ENCODE measurements at regions not wholly inside any gene's neighbourhood (a gene's known extent, or its start where the extent isn't known, plus 50 kb on each side); places are given as distances from the start of the nearest gene placed in this dataset.

DNA sequence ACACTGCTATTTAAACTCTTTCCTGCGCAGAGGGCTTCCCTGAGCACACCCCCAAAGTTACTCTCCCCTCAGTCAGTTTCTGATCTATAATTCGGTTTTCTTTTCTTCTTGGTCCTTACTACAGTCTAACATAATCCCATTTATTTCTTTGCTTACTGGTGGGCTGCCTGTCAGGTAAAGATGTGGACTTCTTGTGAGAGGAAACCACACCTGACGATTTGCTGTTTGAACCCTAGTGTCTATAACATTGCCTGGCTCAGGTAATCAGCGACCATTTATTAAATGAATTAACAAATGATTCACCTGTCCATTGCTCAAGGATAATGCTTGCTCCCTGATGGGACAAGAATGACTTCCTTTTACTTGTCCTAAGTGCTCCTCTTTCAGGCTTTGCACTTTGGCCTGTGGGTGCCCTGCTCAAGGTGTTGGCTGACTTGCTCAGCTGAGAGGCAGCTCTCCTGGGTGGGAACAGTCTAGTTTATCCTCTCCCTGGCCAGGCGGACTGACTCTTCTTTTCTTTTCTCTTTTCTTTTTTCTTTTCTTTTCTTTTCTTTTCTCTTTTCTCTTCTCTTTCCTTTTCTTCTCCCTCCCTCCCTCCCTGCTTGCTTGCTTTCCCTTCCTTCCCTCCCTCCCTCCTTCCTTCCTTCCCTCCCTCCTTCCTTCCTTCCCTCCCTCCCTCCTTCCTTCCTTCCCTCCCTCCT is 233.1 kb downstream of the BCAS1 start:
- no peak for DNase-seq

DNA sequence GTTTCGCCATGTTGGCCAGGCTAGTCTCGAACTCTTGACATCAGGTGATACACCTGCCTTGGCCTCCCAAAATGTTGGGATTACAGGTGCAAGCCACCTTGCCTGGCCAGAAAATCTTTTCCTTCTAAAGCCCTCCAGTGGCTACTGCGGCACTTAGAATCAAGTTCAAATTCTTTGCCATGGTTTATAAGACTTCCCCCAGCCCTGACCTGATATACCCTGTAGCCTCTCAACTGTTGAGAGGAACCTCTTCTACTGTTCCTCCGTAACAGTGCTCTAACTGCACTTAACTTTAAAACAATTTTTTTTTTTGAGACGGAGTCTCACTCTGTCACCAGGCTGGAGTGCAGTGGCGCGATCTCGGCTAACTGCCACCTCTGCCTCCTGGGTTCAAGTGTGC is 235.6 kb downstream of the BCAS1 start:
- no peak for DNase-seq

DNA sequence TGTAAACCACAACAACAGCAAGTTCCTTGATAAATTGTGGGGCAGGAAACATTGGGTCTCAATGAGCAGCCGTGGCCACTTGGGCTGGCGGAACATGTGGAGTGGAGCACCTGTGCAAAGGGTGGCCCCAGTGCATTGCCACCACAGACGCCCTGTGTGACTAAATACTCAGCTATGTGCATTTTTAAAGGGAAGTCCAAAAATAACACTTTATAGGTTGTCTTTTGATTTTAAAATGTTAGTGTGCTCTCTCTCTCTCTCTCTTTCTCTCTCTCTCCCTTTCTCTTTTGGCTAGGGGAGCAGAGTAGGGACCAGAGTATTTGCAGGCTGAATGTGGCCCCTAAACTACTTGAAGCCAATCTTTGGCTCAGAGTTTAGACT is 236.3 kb downstream of the BCAS1 start:
- DNase-seq, result no peak

DNA sequence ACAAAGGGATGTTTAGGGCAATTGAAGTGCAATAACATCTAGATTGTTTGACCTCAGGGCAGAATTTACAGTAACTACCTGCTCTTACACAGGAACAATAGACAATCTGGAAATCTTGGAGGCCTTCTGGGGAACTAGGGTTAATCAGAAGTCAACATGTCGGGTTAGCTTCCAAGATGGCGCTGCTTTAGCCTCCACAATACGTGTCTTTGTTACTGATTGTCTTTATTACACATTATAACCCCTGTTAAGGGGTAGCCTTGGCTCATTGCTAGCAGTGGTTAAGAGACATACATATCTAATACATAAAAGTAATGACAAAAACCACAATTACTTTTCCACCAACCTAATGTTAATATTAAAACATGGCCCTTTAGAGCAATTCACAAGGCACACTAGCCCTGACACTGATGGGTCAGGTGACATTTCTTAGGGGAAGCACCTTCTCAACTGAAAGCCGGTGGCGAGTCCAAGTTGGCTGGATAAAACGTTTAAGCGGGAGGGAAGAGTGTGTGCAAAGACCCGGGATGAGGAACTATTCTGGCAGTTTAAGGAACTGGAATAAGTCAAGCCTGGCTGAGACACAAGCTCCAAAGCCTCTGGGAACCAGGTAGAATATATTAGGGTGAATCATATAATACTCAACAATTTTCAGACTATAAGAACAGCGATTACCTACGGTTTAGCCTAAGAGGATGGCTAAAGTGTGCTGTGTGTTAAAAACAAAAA is 236.9 kb downstream of the BCAS1 start:
- no peak for DNase-seq

DNA sequence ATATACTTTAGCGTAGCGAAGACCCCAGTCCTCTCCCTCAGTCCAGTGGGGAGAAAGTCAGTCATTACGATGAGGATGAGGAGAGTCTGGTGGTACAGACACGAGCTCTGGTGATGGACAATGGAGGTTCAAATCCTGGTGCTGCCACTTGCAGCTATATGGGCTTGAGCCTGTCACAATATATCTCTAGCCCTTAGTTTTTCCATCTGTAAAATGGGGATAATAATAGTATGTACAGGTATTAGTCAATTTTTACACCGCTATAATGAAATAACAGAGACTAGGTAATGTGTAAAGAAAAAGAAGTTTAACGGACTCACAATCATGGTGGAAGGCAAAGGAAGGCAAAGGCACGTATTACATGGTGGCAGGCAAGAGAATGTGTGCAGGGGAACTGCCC is 237.9 kb downstream of the BCAS1 start:
- DNase-seq, result no peak

DNA sequence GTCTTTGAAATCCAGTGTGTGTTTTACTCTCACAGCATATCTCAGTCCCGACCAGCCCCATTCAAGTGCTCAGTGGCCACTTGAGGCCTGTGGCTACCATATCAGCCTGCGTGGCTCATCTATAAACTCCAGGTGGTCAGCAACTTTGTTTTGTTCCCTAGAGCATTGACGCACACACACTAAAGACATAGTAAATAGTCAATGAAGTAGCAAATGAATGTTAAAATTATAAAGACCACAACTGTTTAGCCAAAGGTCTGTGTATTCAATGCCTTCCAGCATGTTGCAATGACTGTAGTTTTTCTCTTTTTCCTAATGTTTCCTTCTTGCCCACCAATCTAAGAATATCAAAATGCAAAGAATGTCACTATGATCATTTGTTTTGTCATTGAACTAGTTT is 238.2 kb upstream of the ZNF217 start:
- DNase-seq, result no peak

DNA sequence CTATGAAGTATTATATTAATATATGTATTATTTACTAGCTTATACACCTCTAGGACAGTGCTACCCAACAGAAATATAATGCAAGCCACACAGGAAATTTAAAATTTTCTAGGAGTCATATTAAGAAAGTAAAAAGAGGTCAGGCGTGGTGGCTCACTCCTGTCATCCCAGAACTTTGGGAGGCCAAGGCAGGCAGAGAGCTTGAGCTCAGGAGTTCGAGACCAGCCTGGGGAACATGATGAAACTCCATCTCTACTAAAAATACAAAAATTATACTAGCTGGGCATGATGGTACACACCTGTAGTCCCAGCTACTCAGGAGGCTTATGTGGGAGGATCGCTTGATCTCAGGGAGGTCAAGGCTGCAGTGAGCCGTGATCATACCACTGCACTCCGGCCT is 237.6 kb upstream of the ZNF217 start:
- no peak for DNase-seq

DNA sequence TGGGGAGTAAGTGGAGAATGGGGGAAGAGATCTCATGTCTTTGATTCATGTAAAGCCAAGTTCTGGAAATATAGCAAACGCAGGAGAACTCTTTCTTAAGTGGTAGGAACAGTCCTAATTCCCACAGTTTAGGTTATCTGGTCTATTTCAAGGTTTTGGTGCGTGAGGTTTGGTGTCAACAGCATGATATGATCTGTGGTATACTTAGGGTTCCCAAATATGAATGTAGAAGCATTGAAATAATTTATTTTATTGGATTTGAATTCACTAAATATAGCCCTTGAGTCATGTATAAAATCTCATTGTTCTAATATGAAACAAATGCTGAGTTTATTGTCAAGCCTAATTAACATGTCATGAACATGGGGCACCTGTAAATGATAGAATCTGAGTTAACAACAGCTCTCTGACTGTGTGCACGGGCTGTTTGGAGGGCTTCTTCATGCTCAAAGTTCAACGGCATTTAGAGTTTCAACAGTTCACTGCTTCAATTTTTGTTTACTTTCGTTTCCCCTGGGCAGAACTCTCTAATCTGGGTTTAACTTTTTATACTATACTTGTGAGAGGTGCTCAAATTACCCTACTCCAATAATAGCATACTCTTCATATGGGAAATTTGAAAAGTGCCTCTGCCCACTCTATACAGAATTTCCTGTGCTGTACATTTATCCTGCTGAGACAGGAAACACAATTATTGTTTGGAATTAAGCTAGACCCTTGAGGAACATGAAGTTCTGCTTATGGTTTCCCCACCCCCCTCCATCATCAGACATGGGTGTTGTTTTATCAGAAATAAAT is 236.3 kb upstream of the ZNF217 start:
- DNase-seq, result peak in 1 of 2 donors; percentile 38

DNA sequence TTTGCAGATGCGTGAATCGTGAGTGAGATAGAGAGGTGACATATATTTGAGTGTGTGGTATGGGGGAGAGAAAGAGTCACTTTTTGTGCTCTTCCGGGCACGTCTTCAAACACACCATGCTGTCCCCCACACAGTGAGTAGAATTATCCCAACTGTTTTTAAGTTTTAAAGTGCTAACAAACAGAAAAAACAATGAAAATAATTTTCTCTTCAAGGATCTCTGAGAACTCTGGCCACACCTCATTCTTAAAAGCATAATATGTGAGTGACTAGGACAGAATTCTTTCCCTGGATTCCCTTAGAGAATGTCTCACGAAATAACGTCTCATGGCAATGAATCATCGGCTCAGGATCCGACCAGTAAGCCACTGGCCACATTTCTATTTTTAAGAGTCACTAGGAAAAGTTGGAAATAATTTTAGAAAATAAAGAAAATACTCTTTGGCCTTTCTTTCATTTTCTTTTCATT is 235.7 kb upstream of the ZNF217 start:
- DNase-seq, result no peak

DNA sequence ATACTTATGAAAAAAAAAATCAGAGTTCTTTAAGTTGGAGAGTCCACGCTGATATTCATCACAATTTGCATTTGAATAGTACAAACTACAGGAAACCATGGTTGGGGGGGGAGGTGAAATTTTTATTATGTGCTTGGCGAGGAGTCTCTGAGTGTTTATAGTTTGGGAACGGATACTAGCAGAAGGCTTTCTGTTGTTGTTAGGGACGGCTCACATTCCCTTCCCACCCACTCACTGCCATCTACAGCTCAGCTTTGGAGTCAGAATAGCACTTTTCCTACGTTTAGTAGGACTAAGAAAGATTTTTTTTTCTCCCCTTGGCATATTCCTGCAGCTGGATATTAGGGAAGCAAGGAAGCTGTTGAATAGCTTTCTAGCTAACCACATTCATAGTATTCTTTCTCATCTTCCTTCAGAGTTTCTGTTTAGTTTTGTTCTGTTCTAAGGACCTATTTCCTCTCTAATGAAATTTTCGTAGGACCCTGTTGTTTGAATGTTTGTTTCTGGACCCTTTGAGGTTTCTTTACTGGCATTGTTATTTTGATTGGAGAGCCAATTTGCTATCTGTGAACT is 235.1 kb upstream of the ZNF217 start:
- peak; percentile 85 to 93 for DNase-seq

DNA sequence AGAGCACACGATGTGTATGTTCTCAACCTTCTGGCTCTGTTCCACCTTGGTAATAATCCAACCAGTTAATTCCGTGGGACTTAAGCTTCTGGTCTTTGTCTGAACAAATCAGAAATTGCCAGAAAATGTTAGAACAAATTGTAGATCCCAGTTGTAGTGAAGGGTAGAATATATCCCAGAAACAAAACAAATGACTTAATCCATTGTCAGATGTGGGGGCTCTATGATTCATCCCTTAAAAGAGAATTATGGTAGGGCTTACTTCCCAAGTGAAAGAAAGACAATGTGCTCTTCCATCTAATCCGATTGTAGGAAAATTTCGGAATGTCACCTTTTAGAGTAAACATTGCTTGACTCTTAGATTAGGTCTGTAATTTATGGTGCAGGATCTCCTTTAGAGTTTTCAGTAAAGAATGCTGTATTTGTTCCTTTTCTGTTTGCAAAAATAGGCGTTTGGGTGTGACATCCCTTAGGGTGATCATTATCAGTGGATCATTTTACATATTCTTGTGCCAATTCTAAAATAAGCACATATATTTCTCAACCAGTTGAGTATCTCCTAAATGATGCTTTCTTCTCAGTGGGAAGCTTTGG is 234.5 kb upstream of the ZNF217 start:
- peak; percentile 81 to 88 for DNase-seq

DNA sequence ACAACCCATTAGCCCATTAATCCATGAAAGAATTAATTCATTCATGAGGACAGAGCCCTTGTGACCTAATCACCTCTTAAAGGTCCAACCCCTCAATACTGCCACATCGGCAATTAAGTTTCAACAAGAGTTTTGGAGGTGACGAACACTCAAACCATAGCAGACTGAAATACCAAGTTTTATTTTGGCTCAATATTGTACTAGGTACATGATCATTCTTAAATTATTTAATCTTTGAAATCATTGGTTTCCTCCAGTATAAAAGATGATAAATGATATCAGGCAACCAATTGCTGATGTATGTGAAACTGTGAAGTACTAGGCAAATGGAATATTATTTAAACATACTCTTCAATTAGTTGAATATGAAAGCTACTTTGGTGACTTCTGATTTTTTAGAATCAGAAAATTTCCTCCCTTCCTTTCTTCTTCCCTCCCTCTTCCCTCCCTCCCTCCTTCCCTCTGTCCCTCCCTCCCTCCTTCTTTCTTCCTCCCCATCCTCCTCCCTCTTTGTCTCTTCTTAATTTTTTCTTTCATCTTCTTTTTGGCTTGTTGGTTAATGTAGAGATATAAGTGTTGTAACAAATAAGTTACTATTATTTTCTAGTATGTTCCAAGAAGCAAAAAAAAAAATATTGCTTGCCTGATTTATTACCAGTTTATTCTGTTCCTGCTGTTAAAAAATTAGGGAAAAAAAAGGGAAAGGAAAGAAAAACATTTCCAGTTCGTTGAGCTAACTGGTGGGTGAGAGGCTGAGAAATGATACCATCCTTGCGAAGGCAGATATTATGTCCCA is 233.9 kb upstream of the ZNF217 start:
- DNase-seq, result no peak

DNA sequence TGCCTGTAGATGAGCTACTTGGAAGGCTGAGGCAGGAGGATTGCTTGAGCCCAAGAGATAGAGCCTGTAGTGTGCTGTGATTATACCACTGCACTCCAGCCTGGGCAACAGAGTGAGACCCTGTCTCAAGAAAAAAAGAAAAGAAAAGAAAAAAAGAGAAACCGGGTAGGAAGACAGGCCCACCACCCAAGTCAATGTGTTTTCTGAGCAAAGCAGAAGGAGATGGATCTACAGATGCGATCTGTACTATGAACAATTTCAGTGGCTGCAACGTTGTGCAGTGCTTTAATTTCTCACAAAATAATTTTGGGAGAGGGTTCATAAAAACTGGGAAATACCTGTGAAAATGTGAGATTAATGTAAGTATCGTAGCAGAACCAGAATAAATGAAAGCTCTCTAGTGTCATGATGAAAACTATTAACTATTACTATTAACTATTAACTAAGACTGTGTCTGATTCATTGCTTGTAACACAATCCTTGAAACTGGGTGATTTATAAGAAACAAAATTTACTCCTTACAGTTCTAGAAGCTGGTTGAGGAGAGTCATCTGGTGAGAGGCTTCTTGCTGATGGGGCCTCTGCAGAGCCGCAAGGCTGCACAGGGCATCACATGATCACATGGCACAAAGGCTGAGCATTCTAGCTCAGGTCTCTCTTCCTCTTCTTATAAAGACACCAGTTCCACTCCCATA is 233.1 kb upstream of the ZNF217 start:
- no peak for DNase-seq

DNA sequence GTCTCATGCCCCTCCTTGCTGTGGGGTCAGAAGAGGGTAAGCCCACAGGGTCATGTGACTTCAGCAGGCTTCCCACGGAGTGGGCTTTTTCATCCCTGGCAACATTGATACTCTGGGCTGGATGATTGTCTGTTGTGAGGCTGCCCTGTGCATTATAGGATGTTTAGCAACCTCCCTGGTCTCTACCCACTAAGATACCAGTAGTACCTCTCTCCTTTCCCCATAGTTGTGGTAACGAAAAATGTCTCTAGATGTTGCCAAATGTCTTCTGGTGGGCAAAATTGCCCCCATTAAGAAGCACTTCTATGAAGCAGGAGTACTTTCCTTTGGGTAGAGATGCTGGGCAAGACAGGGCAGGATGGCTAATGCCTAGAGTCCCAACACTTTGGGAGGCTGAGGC is 232.5 kb upstream of the ZNF217 start:
- DNase-seq, result no peak

DNA sequence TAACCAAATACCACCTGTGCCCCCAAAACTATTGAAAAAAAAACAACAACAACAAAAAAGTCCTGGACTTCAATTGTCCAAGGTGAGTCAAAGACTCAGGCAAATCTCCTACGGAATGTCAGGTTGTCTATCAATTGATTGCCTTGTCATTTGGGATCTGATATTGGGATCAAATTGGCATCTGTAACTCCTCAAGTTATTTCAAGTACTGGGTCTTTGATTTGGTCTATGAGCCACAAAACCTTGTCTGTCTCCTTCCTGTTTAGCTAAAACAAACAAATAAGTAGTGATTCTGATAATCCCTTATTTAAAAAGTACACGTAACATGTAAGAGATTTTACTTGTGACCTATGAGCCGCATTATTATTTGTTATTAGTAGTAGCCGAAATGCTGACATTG is 231.6 kb upstream of the ZNF217 start:
- DNase-seq, result no peak

DNA sequence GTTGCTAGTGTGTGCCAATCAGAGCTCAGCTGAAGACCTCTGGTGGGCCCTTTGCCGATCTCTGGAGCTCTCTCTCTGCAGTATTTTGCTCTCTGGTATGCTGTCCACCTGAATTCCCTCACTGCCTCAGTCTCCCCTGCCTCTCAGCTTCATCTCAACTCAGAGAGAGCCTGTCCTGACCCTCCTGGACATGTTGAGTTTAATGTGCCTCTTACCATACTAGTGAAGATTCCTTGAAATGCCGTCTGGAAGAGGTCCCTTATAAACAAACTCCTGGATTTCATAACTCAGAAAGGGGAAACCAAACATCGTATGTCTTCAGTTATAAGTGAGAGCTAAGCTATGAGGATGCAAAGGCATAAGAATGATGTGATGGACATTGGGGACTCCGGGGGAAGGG is 231.1 kb upstream of the ZNF217 start:
- DNase-seq, result no peak

DNA sequence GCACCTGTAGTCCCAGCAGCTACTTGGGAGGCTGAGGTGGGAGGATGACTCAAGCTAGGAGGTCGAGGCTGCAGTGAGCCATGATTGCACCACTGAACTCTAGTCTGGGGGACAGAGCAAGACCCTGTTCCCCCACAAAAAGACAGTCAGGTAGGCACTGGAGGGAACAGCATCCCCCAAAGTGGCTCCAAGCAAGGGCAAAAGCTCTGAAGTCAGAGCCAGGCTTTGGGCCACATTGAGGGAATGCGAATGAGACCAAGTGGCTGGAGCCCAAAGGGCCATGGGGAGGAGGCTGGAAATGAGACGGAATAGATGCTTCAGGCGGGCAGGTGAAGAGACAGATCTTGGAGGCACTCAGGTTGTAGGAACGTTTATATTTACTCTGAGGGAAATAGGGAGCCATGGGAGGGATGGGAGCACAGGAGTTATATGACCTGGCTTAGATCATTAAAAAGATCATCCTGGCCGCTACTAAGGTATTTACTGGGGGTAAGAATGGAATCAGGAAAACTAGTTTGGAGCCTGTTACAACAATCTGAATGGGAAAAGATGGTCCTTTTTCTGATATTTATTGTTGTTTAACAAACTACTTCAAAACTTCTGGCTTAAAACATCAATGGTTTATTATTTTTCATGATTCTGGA is 229.6 kb upstream of the ZNF217 start:
- DNase-seq, result no peak

DNA sequence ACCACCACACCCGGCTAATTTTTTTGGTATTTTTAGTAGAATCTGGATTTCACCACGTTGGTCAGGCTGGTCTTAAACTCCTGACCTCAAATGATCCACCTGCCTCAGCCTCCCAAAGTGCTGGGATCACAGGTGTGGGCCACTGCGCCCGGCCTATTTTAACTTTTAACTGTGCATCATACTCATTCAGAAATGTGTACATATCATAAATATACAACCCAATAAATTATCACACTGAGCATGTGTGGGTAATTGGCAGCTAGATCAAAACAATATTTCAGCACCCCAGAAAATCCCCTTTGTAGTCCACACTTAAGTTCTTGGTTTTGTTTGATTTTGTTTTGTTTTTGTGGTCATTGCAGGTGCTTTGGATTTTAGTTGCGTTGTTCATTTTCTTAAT is 228.9 kb upstream of the ZNF217 start:
- no peak for DNase-seq

DNA sequence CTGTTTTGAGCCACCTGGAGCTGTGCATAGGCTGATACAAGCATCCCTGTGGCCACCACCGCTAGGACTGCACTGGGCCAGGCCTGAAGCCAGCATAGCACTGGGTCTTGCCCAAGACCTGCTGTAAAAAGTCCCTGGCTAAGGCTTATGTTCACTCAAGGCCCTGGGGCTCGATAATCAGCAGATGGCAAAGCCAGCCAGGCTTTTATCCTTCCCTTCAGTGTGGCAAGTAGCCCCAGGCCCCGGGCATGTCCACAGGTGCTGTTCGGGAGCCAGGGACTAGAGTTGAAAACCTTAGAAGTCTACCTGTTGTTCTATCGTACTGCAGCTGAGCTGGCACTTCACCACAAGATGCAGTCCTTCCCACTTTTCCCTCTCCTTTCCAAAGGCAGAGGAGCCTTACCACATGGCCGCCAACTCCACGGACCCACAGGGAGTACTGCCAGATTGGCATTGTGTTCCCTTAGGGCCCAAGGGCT is 226.4 kb upstream of the ZNF217 start:
- DNase-seq, result no peak

Measured in right lung (tissue), 2 donors.